ENCODE measurements at regions not wholly inside any gene's neighbourhood (a gene's known extent, or its start where the extent isn't known, plus 50 kb on each side); places are given as distances from the start of the nearest gene placed in this dataset.

- TF ChIP-seq CTCF (conservative IDR thresholded peaks at IDR 0.05 in 1 of 2, IDR thresholded peaks at IDR 0.05 in 1 of 2; ENCODE audit: extremely low read depth in 1 of 2, insufficient read depth in 1 of 2, low read depth in 1 of 2, low read length in 2 of 2) = no peak
- TF ChIP-seq EZH2 (IDR thresholded peaks at IDR 0.05; ENCODE audit: borderline replicate concordance, low read length) = no peak
Observed at GRCh38 chr4:30434656-30435055, 285.5 kb upstream of the PCDH7 start.

All from mammary epithelial cell (primary cell).